ENCODE measurements at regions not wholly inside any gene's neighbourhood (a gene's known extent, or its start where the extent isn't known, plus 50 kb on each side); places are given as distances from the start of the nearest gene placed in this dataset.
"Not testable (repeated sequence)": the region's sequence is repeated elsewhere in the genome, so short reads cannot be mapped to it uniquely, and the experiment has no call there.

DNA sequence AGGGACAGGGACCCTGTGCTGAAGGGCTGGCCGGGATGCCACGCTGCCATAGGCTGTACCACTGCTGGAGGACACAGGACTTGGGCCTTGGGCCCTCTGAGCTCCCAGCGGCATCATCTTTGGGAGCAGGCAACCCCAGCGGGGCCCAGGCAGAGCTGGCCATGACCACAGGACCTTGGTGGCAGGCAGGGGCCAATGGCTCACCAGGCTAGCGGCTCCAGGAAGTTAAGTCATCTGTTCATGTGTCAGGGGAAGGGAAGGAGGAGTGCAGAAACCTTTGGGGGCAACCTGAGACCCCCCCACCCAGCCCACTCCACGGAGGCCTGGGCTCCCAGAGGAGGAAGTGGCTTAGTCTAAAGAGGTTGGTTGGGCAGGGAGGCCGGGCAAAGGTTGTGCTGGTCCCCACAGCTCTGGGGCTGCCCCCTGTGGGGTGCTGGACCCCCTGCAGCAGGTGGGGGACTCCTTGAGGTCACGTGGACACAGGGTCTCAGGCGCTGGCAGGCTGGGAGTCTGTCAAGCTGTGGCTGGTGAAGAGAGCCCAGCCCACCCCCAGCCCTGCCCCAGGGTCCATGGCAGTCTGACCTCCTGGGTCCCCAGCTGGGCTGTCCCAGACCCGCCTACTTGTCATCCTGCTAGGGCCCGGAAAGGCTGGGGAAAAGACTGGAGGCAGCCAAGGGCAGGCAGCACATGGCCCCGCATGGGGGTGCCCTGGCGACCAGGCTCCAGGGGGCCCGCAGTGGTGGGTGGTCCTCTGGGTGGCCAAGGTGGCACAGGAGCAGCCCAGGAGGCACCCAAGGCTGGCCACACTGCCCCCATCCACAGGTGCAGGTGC, 184.3 kb downstream of the IGLL1 start:
- no peak for DNase-seq (ENCODE audit: low read depth in 2 of 2)

DNA sequence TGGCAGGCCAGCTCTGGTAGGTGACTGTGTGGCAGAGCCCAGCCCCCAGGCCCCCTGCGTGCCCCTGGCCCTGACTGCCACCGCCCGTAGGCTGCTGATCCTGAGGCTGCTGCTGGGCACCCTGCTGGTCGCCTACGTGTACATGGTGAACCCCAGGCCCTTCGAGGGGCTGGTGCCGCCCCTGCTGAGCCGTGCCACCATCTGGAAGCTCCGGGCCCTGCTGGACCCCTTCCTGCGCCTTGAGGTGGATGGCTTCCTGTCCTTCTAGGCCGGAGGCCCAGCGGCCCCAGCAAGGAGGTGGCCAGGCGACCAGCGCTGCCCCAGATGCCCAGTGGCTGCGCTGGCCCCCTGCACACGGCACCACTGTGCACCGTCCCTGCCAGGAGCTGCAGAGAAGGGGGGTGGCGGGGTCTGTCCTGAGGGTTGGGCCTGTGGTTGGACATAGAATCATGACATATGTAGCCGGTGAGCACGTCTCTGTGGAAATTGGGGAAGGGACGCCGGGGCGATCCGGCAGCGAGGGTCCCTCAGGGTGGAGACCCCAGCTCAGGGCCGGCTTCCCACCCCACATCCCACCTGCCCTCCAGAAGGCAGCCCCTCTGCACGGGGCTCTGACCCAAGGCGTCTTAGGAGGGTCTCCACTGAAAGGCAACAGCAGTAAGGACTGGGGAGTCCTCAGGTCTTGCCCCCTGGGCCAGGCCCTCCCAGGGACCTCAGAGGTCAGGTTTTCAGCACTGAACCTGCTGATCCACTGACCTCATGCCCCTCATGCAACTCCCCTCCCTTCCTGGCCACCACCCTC, 185.4 kb downstream of the IGLL1 start:
- DNase-seq (ENCODE audit: low read depth in 2 of 2): no peak

DNA sequence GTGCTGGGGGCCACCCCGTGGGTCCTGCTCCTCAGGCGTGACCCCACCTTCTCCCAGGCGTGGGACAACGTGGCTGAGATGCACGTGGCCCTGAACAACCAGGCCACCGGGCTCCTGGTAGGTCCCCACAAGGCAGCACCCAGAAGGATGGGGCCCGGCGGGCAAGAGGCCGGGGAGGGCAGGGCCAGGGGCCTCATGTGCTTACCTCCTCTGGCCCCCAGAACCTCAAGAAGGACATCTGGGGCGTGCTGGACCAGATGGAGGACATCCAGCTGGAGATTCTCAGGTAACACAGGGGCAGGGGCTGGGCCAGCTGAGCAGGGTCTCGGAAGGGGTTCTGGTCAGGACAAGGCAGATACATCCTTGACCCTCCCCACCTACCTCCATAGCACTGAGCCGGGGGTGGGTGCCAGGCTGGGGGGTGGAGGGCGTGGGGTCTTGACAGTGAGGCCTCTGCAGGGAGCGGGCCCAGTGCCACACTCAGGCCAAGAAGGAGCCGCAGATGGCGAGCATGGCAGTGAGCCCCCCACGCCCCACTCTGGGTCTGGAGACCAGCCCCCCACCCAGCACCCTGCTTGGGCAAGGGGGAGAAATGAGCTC, 186.3 kb downstream of the IGLL1 start:
- DNase-seq (ENCODE audit: low read depth in 2 of 2): no peak

DNA sequence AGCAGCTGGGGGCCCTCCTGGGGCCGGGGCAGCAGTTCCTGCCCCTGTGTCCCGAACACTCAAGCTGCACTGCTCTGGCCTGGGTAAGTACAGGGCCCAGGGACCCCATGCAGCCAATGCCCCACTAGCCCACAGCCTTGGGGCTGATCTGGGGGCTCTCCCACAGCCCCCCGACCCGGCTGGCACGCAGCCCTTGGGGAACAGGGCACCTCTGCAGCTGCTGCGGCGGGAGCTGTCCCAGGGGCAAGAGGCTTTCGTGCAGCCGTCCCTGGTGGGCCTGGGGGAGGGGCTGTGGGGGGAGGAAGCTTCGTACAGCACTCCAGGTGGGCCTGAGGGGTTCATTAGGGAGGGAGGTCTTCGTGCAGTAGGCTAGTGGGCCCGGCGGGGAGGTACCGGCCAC, 186.9 kb downstream of the IGLL1 start:
- DNase-seq (ENCODE audit: low read depth in 2 of 2): not testable (repeated sequence)

DNA sequence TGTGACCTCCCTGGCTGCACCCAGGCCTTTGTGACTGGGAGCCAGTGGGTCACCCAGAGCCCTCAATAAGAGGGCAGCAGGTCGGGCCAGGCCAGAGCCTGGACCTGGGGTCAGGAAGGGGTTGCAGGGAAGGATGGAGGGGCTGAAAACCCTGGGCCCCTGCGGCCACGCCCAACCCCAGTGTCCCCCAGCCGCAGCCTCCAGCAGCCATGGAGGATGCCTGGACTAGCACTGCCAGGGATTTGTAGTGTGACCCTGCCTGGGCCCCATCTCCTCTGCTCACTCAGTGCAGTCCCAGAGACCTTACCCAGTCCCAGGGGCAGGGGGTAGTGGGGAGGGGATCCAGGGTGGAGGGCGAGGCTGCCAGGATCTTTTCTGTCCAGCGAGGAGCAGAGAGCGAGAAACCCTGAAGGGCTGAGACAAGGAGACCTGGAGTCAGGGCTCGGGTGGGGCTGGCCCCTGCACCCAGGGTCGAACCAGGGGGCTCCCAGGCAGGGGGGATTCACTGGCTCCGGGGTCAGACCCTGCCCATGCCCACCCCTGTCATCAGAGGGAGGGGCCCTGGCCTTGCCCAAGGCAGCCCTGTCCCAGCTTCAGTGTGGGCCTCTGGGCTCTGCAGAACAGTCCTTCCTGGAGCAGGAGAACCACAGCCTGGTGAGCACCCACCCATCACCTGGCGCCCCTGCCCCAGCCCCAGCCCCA, 187.5 kb downstream of the IGLL1 start:
- DNase-seq (ENCODE audit: low read depth in 2 of 2): no peak

DNA sequence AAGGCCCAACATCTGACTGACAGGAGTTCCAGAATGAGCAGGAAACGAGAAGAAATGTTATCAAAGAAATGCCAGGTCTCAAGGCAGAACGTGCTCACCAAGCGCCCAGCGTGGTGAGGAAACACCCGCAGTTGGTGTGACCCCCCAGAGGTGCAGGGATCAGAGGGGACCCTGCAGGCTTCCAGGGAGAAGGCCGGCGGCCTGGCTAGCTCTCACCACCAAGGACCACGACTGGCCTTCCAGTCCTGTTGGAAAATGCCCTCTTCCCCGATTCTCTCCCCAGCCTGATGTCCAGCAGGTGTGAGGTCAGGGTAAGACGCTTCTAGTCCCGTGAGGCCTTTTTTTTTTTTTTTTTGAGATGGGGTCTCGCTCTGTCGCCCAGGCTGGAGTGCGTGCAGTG, 189.1 kb downstream of the IGLL1 start:
- DNase-seq (ENCODE audit: low read depth in 2 of 2): no peak

DNA sequence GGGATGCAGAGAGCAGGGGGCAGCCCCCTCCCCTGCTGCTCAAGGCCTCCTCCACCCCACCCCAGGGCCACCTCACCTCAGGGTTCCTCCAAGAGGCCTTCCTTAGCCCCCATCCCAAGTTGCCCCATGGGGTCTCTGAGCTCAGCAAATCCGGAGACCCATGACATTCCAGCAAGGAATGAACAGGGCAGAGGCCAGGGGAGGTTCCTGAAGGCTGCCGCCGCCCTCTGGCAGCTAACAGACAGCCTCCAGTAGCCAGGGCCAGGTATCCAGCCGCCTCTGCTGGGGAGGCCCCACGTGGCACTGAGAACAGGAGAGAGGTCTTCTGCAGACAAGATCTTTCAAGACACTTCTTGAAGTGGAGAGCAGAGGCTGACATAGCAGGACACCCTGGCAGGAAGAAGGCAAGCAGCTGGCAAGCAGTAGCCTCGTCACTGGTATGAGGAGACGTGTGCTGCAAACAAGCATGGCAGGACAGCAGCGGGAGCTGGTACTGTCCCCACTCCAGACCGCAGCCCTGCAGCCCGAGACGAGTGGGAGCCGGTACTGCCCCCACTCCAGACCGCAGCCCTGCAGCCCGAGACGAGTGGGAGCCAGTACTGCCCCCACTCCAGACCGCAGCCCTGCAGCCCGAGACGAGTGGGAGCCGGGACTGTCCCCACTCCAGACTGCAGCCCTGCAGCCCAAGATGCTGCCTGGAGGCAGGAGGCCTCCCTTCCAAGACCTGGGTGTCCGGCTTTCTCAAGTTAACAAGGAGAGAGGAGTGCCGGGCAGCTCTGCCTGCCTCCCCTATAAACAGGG, 190.6 kb downstream of the IGLL1 start:
- DNase-seq (ENCODE audit: low read depth in 2 of 2): no peak

DNA sequence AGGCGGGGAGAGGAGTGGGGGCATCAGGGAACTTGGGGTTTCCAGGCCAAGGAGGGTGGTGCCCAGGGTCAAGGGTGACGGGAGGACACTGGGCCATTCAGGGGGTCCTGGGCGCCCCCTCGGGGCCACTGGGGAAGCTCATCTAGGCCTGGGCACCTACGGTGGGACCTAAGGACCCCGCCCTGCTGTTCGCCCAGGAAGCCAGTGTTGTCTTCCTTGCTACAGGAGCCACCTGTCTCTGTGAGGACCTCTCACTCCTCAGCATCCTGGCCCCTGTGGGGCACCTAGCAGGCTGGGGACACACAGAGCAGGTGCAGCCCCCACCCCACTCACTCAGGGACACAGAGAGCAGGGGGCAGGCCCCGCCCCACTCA, 191.6 kb downstream of the IGLL1 start:
- no peak for DNase-seq (ENCODE audit: low read depth in 2 of 2)

DNA sequence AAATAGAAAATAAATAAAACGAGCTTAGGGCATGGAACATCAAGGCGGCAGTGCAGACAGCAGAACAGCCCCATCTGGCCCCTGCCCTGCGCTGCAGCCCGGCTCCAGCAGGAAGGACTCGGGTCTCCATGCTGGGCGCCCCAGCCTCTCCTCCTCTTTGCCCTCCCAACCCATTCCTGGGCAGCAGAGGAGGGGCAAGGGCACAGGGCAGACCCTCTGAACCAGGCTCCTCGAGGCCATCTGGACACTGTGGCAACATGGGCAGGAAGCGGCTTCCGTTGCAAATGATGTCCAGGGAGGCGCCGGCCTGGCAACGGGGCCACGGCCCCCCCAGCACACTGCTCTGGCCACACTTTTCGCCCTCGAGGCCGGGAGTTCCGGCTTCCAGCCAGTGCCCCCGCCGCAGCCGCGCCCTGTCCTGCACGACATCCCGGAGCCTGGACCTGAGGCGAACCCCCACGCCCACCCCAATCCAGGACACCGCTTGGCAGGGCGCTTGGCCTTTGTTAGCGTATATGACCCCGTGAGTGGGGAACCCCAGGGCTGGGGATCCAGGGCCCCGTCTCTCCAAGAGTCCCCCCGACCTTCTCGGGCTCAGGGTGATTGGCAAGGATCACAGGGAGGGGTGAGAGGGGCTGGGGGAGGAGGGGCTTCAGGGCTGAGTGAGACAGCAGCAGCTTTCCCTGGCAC, 192.1 kb downstream of the IGLL1 start:
- no peak for DNase-seq (ENCODE audit: low read depth in 2 of 2)

DNA sequence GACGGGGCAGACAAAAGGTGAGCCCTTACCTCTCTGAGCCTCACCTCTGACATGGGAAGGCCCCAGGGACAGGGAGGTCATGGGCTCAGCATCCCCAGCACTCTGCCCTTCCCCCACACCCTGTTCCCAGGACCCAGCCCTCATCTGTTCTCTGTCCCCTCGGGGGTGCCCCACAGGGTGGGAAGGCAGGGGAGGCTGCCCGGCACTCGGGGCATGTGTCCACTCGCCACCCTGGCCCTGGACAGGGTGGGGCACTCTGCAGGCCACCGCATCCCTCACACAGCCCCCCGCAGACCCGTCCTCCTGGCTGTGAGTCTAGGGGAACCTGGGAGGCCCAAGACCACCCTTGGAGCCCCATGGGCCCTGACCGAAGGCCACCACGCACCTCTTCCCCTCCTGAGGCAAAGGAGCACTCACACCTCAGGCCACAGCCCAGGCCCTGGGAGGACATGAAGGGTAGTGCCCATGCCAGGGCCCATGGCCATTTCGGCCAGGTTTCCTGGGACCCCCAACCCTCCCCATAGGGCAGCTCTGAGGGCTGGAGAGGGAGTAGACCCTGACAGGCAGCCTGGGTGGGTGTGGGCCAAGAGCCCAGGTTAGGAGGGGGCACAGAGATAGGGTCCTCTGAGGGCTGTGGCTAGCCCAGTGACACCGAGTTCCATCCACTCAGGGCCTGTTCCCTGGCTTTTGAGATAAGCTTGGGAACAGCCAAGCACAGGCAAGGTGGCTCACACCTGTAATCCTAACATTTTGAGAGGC, 193.1 kb downstream of the IGLL1 start:
- no peak for DNase-seq (ENCODE audit: low read depth in 2 of 2)

DNA sequence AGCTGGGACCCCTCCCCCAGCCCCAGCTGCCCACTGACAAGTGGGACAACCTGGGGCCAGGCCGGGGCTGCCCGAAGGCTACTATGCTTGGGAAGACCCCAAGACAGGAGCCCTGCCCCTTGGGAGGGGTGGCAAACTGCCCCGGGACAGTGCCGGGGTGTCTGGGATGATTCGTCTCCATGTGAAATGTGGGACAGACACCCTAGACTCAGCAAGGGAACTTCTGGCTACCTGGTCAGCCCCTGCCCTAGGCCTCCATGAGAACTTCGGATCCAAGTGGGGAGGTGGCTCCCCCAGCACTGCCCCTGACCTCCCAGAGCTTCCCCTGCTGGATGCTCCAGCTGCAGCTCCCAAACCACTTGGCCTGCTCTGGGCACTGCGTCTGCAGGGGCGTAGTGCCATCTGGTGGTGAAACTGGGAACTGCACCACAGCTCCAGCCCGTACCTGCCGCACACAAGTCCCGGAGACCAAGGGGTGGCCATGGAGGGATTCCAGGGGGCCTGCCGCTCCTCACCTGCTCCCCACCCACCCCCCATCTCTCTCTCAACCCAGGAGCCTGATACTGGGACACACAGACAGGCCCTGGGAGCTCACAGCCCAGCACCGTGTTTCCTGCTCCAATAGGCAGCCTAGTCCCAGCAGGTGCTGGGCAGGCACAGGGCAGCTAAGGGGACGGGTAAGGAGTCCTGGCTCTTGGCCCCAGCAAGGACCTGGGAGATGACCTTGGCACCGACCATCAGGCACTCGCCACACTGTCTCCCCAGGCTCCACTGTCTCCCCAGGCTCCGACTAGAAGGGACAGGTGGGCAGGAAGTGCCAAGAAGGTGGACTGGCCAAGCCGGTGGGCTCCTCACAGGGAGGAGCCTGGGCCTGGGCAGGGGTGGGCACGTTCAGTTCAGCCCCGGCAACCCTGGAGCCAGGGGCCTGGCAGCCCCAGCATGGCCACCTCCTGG, 194.1 kb downstream of the IGLL1 start:
- peak; percentile 20 to 24 for DNase-seq (ENCODE audit: low read depth in 2 of 2)

DNA sequence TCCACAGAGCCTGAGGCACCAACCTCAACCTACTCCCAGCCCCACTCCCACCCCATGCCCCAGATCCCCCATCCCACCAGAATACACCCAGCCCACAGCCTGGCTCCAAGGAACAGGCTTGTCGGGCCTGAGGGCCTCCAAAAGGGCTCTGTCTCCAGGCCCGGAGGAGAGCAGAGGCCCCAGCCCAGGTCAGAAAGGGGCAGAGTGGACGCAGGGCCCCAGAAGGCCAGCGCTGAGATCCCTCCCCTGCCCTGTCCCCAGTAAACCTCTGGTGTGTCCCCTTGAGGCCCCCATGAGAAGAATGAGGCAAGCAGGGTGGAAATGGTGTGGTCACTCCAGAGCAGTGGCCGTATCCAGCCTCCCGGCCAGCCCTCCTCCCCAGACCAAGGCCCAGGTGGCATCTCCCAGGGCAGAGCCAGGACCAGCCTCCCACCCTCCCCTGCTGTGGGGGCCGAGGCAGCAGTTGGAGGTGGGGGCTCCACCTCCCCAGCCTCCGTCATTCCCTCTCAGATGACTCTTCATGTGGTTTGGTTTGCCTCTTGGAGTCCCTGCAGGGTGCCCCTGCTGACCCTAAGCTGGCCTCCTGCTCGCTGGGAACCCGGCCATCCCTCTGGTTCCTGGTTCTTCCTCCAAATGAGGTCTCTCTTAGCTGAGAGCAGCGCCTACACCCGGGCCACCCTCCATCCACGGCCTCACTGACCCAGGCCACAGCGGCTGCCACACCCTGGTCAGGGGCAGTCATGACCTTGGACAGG, 195.0 kb downstream of the IGLL1 start:
- no peak for DNase-seq (ENCODE audit: low read depth in 2 of 2)

DNA sequence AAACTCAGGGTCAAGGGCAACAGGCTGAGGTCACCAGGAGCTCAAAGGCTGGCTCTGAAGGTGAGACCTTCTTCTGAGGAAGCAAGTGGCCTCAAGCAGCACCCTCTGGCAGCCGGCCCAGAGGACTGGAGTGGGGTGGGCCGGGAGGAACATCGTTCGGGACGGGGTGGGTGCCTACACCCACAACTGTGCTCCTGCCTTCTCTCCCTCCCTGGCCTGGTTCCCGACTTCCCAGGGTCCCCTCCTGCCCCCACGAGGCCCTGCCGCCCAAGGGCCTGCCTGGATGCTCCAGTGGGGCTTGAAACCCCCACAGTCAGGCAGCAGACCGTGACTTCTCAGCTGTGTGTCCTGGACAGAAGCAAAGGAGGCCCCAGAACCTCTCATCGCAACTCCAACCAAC, 195.7 kb downstream of the IGLL1 start:
- DNase-seq (ENCODE audit: low read depth in 2 of 2): no peak

DNA sequence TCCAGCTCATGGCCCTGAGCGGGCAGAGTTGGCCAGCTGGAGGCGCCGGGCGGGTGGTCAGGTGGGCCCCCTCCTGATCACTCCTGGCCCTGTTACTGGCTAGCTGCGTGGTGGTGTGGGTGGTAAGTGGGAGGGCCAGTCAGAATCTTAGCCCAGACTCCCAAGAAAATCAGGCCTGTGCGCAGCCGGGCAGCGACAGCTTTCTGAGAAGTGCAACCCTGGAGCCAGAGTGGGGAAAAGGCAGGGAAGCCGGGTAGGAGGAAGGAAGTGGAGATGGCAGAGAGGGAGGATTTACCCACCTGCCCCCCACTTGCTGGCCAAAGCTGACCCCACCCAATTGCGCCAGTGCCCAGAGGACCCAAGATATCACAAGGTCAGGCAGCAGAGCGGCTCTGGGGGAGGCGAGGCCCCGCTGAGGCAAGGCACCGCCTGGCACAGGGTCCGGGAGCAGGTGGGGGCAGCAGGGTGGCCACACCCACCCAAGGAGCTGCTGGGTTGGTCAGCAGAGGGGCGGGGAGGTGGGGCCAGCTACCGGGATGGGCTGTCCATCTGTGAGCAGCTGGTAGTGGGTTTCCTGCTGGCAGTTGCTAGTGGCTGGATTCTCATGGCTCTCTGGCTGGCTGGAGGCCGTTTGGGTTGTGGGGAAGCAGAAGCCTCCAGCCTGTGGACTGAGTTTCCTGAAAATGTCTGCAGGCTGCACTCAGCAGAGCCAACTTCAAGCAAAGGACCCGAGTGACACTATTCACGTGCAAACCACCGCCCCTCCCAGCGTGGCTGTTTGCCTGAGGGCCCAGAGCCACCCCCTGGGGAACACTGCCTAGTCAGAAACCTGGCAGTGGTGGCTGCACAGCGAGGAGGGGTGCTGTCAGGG, 196.4 kb downstream of the IGLL1 start:
- no peak for DNase-seq (ENCODE audit: low read depth in 2 of 2)

DNA sequence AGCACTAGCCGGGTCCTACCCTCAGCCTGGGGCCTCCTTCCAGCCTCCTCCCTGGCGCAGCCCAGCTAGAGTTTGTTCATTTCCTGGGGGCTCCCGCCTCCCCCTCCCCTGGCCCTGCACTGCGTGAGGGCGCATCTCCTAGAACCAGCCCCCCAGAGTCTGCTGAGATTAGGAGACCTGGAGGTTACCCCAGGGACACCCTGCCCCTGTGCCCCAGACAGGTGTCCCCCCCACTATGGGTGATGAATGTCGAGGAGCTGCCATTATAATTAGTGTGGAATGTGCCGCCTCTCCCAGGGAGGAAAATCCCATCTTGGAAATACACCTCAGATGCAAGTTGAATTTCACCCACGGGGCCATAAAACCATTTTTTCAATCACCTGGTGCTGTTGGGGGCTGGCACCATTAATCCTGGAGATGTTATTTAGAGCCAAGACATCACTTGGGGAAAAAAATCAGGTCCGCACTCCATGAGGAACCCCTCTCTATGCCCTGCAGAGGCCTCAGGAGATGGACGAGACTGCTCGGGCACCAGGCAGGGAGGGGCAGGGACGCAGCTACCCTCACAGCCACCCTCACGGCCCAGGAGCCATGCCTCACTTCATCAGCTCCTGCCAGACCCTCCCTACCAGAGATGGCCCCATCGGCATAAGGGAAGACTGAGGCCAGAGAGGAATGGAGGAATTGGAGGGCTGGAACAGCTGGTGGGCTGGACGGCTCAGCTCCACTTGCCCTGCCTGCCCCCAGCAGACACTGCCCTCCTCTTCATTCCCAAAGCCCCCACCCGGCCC, 197.5 kb downstream of the IGLL1 start:
- DNase-seq (ENCODE audit: low read depth in 2 of 2): no peak
